HCT116 (cell line): ENCODE measurements at regions not wholly inside any gene's neighbourhood (a gene's known extent, or its start where the extent isn't known, plus 50 kb on each side); places are given as distances from the start of the nearest gene placed in this dataset.

ENCODE experiments used
- ATAC-seq: fragments of 200-7000 bp; cut with Tn5 transposase; 2 replicates; pipeline ENCODE4 v1.9.1; 2020; ENCODE audit warnings: mild to moderate bottlenecking, moderate library complexity
- BruUV-seq: library from RNA; stranded (reverse); fragments of 400-500 nt; replicated peaks from 2 replicates; lab custom pipeline; 2021; lab: Mats Ljungman, UMichigan
- CTCF ChIA-PET: fragments of 300-600 bp; sonication (Branson Sonifier 250); formaldehyde crosslinking; loops from one replicate; lab custom pipeline; 2021; ENCODE audit warnings: antibody characterized with exemption; lab: Charles Lee
- POLR2A ChIA-PET: fragments of 300-600, 350-600 bp; sonication (Branson Sonifier 250); formaldehyde crosslinking; loops from one replicate; lab custom pipeline; 2021; ENCODE audit warnings: antibody characterized with exemption; lab: Charles Lee
- RAD21 ChIA-PET, 2 experiments: fragments of 300-600 bp; sonication (Branson Sonifier 250); formaldehyde crosslinking; loops; one replicate each; lab custom pipeline; 2023; ENCODE audit warnings: low total read pairs in 2 of 2; ENCODE audit not compliant: uncharacterized antibody in 2 of 2, unreplicated experiment in 2 of 2, low non-redundant PET in 1 of 2; lab: Charles Lee
- DNase-seq: peaks from one replicate; pipeline ENCODE4 v3.0.0-alpha.2; 2010; ENCODE audit warnings: low read depth, low spot score
- H2AFZ ChIP-seq: fragments of 200-600 bp; shearing (Covaris generic), sonication (generic); 2 replicates; pipeline ENCODE4 v1.6.1; 2017; ENCODE audit warnings: low read depth, mixed run types, mixed read lengths, antibody characterized with exemption, low read length; ENCODE audit not compliant: poor library complexity, severe bottlenecking
- H3K27ac ChIP-seq: 2 replicates; pipeline ENCODE4 v1.5.1; 2012; ENCODE audit warnings: low read depth, low read length
- H3K27me3 ChIP-seq: fragments of 200-600 bp; sonication (generic); 2 replicates; pipeline ENCODE4 v1.6.1; 2016; ENCODE audit warnings: mixed run types, low read length, mixed read lengths; ENCODE audit not compliant: insufficient read depth
- H3K36me3 ChIP-seq, 2 experiments: fragments of 200-500 bp in 1 of 2; fragments of 200-600 bp in 1 of 2; sonication (Bioruptor generic) in 1 of 2; sonication (generic) in 1 of 2; 2 replicates each; pipeline versions ENCODE4 v1.5.1 to v1.6.1; 2014 to 2016; ENCODE audit warnings: low read length in 2 of 2, inconsistent platforms in 1 of 2, mixed read lengths in 1 of 2, mixed run types in 1 of 2; ENCODE audit not compliant: insufficient read depth in 2 of 2, control insufficient read depth in 1 of 2
- H3K4me1 ChIP-seq, 2 experiments: fragments of 200-600 bp in 1 of 2; sonication (generic) in 1 of 2; 2 replicates each; pipeline versions ENCODE4 v1.5.1 to v1.6.1; 2012 to 2017; ENCODE audit warnings: low read length in 2 of 2, inconsistent platforms in 1 of 2, mild to moderate bottlenecking in 1 of 2, mixed read lengths in 1 of 2, mixed run types in 1 of 2, moderate library complexity in 1 of 2; ENCODE audit not compliant: insufficient read depth in 2 of 2, control insufficient read depth in 1 of 2
- H3K4me2 ChIP-seq: fragments of 200-600 bp; sonication (generic); 2 replicates; pipeline ENCODE4 v1.6.1; 2017; ENCODE audit warnings: mixed run types, low read length, mixed read lengths
- H3K4me3 ChIP-seq, 2 experiments: fragments of 200-600 bp in 1 of 2; sonication (generic) in 1 of 2; replicated peaks in 1 of 2; 2 replicates each; pipeline ENCODE4 v1.5.1; 2011 to 2016; ENCODE audit warnings: low read length in 2 of 2, control low read depth in 1 of 2, low read depth in 1 of 2, mild to moderate bottlenecking in 1 of 2, mixed read lengths in 1 of 2, mixed run types in 1 of 2
- H3K79me2 ChIP-seq: fragments of 200-600 bp; sonication (generic); 2 replicates; pipeline ENCODE4 v1.6.1; 2017; ENCODE audit warnings: mild to moderate bottlenecking, mixed run types, low read length, moderate library complexity, mixed read lengths; ENCODE audit not compliant: insufficient read depth
- H3K9ac ChIP-seq: fragments of 200-600 bp; sonication (generic); 2 replicates; pipeline ENCODE4 v1.6.1; 2016; ENCODE audit warnings: low read length, mixed read lengths
- H3K9me2 ChIP-seq: fragments of 200-600 bp; sonication (generic), shearing (Covaris generic); 2 replicates; pipeline ENCODE4 v1.6.1; 2017; ENCODE audit warnings: mixed run types, mild to moderate bottlenecking, moderate library complexity; ENCODE audit not compliant: insufficient read depth
- H3K9me3 ChIP-seq, 2 experiments: fragments of 200-500 bp in 1 of 2; fragments of 200-600 bp in 1 of 2; sonication (Bioruptor generic) in 1 of 2; sonication (generic) in 1 of 2; 2 replicates each; pipeline ENCODE4 v1.6.1; 2014 to 2017; ENCODE audit warnings: low read length in 2 of 2, mixed read lengths in 2 of 2, inconsistent platforms in 1 of 2, low read depth in 1 of 2, mild to moderate bottlenecking in 1 of 2, mixed run types in 1 of 2, moderate library complexity in 1 of 2; ENCODE audit not compliant: control insufficient read depth in 1 of 2, insufficient read depth in 1 of 2
- H4K20me1 ChIP-seq: fragments of 200-600 bp; sonication (generic), shearing (Covaris generic); 2 replicates; pipeline ENCODE4 v1.6.1; 2017; ENCODE audit warnings: mixed run types, mild to moderate bottlenecking, moderate library complexity; ENCODE audit not compliant: insufficient read depth
- ATF3 ChIP-seq: IDR thresholded peaks from 2 replicates; pipeline ENCODE4 v1.6.1; 2012
- CBX3 ChIP-seq: IDR thresholded peaks from 2 replicates; pipeline ENCODE4 v1.6.1; 2012; ENCODE audit warnings: low read depth
- CEBPB ChIP-seq: IDR thresholded peaks from 2 replicates; pipeline ENCODE4 v1.6.1; 2012; ENCODE audit warnings: low read depth
- ELF1 ChIP-seq: IDR thresholded peaks from 2 replicates; pipeline ENCODE4 v1.6.1; 2012; ENCODE audit warnings: low read depth, borderline replicate concordance
- EZH2phosphoT487 ChIP-seq: fragments of 200-600 bp; IDR thresholded peaks from 2 replicates; pipeline ENCODE4 v1.6.1; 2018; ENCODE audit warnings: antibody characterized with exemption, borderline replicate concordance
- JUND ChIP-seq: IDR thresholded peaks from 2 replicates; pipeline ENCODE4 v1.6.1; 2012
- MAX ChIP-seq: IDR thresholded peaks from 2 replicates; pipeline ENCODE4 v1.6.1; 2012
- POLR2A ChIP-seq: IDR thresholded peaks from 2 replicates; pipeline ENCODE4 v1.7.0; 2011; ENCODE audit warnings: borderline replicate concordance; ENCODE audit not compliant: insufficient read depth, insufficient read length; ENCODE audit errors: extremely low read depth
- POLR2AphosphoS5 ChIP-seq: IDR thresholded peaks from 2 replicates; pipeline ENCODE4 v1.6.1; 2011; ENCODE audit warnings: mild to moderate bottlenecking, low read depth, low read length, moderate library complexity
- SIN3A ChIP-seq: IDR thresholded peaks from 2 replicates; pipeline ENCODE4 v1.6.1; 2012; ENCODE audit warnings: low read depth
- SP1 ChIP-seq: IDR thresholded peaks from 2 replicates; pipeline ENCODE4 v1.6.1; 2012; ENCODE audit warnings: low read depth
- SRF ChIP-seq: IDR thresholded peaks from 2 replicates; pipeline ENCODE4 v1.6.1; 2012; ENCODE audit warnings: low read depth
- TCF7L2 ChIP-seq: IDR thresholded peaks from 2 replicates; pipeline ENCODE4 v1.7.0; 2011; ENCODE audit warnings: borderline replicate concordance, inconsistent platforms; ENCODE audit not compliant: insufficient read depth, insufficient read length; ENCODE audit errors: extremely low read depth
- YY1 ChIP-seq: IDR thresholded peaks from 2 replicates; pipeline ENCODE4 v1.6.1; 2011; ENCODE audit warnings: low read length, low read depth, moderate library complexity, mild to moderate bottlenecking; ENCODE audit not compliant: insufficient replicate concordance; ENCODE audit errors: extremely low read depth
- ZFX ChIP-seq: fragments of 450-650 bp; IDR thresholded peaks from 2 replicates; pipeline ENCODE4 v1.6.1; 2017
- ZNF274 ChIP-seq: fragments of 200-500 bp; sonication (Bioruptor generic); IDR thresholded peaks from 2 replicates; pipeline ENCODE4 v1.6.1; 2014; ENCODE audit warnings: mild to moderate bottlenecking, low read depth, low read length, inconsistent platforms
- intact Hi-C: fragments of 100-400 bp; cut with micrococcal nuclease; formaldehyde crosslinking; loops from 2 replicates; pipeline ENCODE4 v1.10.0; 2022
- TF ChIP-seq, protein P1 (sequence below): IDR thresholded peaks from 2 replicates; pipeline ENCODE4 v1.6.1; 2011; ENCODE audit warnings: mild to moderate bottlenecking, low read length, moderate library complexity; ENCODE audit not compliant: insufficient replicate concordance; ENCODE audit errors: extremely low read depth
- TF ChIP-seq, protein P2 (sequence below): IDR thresholded peaks from 2 replicates; pipeline ENCODE4 v1.6.1; 2012; ENCODE audit warnings: low read depth

DNA sequence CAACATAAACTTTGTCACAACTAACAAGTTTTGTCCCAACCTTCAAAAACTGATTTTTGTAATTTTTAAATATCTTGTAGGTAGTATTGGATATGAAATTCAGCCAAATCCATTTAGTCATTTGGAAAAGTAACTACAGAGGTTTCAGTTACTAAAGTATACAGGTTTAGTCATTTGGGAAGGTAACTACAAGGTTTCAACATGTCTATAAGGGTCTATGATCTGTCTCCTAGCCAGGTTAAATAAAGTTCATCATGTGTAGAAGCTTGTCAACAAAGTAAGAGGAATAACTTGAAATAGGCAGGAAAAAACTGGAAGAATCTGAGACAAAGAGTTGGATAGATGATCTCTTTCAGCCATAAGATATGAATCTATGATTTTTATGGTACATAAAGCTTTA, 229.8 kb downstream of the COL12A1 start (continued):
- TF ChIP-seq, protein P1, sequence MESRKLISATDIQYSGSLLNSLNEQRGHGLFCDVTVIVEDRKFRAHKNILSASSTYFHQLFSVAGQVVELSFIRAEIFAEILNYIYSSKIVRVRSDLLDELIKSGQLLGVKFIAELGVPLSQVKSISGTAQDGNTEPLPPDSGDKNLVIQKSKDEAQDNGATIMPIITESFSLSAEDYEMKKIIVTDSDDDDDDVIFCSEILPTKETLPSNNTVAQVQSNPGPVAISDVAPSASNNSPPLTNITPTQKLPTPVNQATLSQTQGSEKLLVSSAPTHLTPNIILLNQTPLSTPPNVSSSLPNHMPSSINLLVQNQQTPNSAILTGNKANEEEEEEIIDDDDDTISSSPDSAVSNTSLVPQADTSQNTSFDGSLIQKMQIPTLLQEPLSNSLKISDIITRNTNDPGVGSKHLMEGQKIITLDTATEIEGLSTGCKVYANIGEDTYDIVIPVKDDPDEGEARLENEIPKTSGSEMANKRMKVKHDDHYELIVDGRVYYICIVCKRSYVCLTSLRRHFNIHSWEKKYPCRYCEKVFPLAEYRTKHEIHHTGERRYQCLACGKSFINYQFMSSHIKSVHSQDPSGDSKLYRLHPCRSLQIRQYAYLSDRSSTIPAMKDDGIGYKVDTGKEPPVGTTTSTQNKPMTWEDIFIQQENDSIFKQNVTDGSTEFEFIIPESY, result no peak
- TF ChIP-seq MAX (no peak), POLR2A (no peak), ZFX (no peak)

GRCh38 chr6:74973591-74973990, 232.3 kb downstream of the COL12A1 start:
- intact Hi-C loops, result no loop called here
- H4K20me1 ChIP-seq, result no peaks in the 10 kb centered on the region
- no peak for TF ChIP-seq EZH2phosphoT487
- no peak for TF ChIP-seq POLR2A
- TF ChIP-seq, protein P2, sequence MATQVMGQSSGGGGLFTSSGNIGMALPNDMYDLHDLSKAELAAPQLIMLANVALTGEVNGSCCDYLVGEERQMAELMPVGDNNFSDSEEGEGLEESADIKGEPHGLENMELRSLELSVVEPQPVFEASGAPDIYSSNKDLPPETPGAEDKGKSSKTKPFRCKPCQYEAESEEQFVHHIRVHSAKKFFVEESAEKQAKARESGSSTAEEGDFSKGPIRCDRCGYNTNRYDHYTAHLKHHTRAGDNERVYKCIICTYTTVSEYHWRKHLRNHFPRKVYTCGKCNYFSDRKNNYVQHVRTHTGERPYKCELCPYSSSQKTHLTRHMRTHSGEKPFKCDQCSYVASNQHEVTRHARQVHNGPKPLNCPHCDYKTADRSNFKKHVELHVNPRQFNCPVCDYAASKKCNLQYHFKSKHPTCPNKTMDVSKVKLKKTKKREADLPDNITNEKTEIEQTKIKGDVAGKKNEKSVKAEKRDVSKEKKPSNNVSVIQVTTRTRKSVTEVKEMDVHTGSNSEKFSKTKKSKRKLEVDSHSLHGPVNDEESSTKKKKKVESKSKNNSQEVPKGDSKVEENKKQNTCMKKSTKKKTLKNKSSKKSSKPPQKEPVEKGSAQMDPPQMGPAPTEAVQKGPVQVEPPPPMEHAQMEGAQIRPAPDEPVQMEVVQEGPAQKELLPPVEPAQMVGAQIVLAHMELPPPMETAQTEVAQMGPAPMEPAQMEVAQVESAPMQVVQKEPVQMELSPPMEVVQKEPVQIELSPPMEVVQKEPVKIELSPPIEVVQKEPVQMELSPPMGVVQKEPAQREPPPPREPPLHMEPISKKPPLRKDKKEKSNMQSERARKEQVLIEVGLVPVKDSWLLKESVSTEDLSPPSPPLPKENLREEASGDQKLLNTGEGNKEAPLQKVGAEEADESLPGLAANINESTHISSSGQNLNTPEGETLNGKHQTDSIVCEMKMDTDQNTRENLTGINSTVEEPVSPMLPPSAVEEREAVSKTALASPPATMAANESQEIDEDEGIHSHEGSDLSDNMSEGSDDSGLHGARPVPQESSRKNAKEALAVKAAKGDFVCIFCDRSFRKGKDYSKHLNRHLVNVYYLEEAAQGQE, result no peak
- TF ChIP-seq POLR2AphosphoS5, result no peak
- TF ChIP-seq ELF1, result no peak
- TF ChIP-seq JUND, result no peak
- no peak for TF ChIP-seq SIN3A
- TF ChIP-seq CBX3, result no peak
- TF ChIP-seq CEBPB, result no peak
- TF ChIP-seq ATF3, result no peak
- no peak for TF ChIP-seq SRF
- no peak for TF ChIP-seq SP1
- TF ChIP-seq YY1, result no peak
- TF ChIP-seq MAX, result no peak
- TF ChIP-seq, protein P1, result no peak
- no peak for TF ChIP-seq ZNF274
- no peak for TF ChIP-seq TCF7L2

More at GRCh38 chr6:74973591-74973990, 232.3 kb downstream of the COL12A1 start:
- no peak overlapping the region for H3K9ac ChIP-seq
- CTCF ChIA-PET, result no interaction called here
- H3K79me2 ChIP-seq, result no peaks in the 10 kb centered on the region
- no peak overlapping the region for H3K4me2 ChIP-seq
- BruUV-seq, result no TSS peak
- 0 out of 2 replicates have a peak, but pooled peaks cover 5% of the 10 kb centered on the region for H3K9me2 ChIP-seq
- H3K27ac ChIP-seq, result no peak overlapping the region
- no peak overlapping the region for H3K4me3 ChIP-seq
- H2AFZ ChIP-seq, result no peak overlapping the region
- no peaks in the 10 kb centered on the region for H3K9me3 ChIP-seq
- no peaks in the 10 kb centered on the region for H3K4me1 ChIP-seq
- no peak for DNase-seq
- H3K27me3 ChIP-seq, result no peaks in the 10 kb centered on the region
- RAD21 ChIA-PET, result no interaction called here
- no peak for ATAC-seq
- POLR2A ChIA-PET, result no interaction called here
- no peaks in the 10 kb centered on the region for H3K36me3 ChIP-seq
